ENCODE measurements at regions not wholly inside any gene's neighbourhood (a gene's known extent, or its start where the extent isn't known, plus 50 kb on each side); places are given as distances from the start of the nearest gene placed in this dataset.

- no peak for TF ChIP-seq POLR2AphosphoS5 (IDR thresholded peaks at IDR 0.05; ENCODE audit: low read depth)
- Histone ChIP-seq H3K27ac (replicated peaks) (no peak overlapping the region), H3K4me3 (replicated peaks; ENCODE audit: insufficient read depth, low read length) (no peak overlapping the region), H3K27me3 (ENCODE audit: insufficient read depth, poor library complexity, severe bottlenecking) (peaks cover under 1% of the 10 kb centered on the region)
- DNase-seq (ENCODE audit: low read depth in 1 of 2, low spot score in 1 of 2): no peak
These were observed 133.9 kb upstream of the SOX9 start for GRCh38 chr17:71986886-71987285.

- DNase-seq (ENCODE audit: low read depth in 1 of 2, low spot score in 1 of 2): no peak
- H3K4me3 ChIP-seq (replicated peaks; ENCODE audit: insufficient read depth, low read length): no peak overlapping the region
- no peak overlapping the region for H3K27ac ChIP-seq (replicated peaks)
- TF ChIP-seq REST (IDR thresholded peaks at IDR 0.05; ENCODE audit: insufficient replicate concordance, low read depth): no peak
- TF ChIP-seq CTCF (IDR thresholded peaks at IDR 0.05; ENCODE audit: insufficient read depth, low read length): no peak
- TF ChIP-seq POLR2AphosphoS5 (IDR thresholded peaks at IDR 0.05; ENCODE audit: low read depth): no peak
- no peak for TF ChIP-seq SPI1 (IDR thresholded peaks at IDR 0.05; ENCODE audit: borderline replicate concordance, low read depth)
- TF ChIP-seq GABPA (IDR thresholded peaks at IDR 0.05; ENCODE audit: low read depth): no peak
- no peaks in the 10 kb centered on the region for H3K27me3 ChIP-seq (ENCODE audit: insufficient read depth, poor library complexity, severe bottlenecking)
These were observed 133.2 kb upstream of the SOX9 start for GRCh38 chr17:71987634-71988033.

GRCh38 chr17:71989117-71989516, 131.7 kb upstream of the SOX9 start:
- TF ChIP-seq POLR2AphosphoS5 (IDR thresholded peaks at IDR 0.05; ENCODE audit: low read depth): no peak
- TF ChIP-seq REST (IDR thresholded peaks at IDR 0.05; ENCODE audit: insufficient replicate concordance, low read depth): no peak
- TF ChIP-seq GABPA (IDR thresholded peaks at IDR 0.05; ENCODE audit: low read depth): no peak
- no peak for TF ChIP-seq SPI1 (IDR thresholded peaks at IDR 0.05; ENCODE audit: borderline replicate concordance, low read depth)
- no peak for TF ChIP-seq CTCF (IDR thresholded peaks at IDR 0.05; ENCODE audit: insufficient read depth, low read length)
- Histone ChIP-seq H3K27me3 (ENCODE audit: insufficient read depth, poor library complexity, severe bottlenecking) (no peaks in the 10 kb centered on the region), H3K4me3 (replicated peaks; ENCODE audit: insufficient read depth, low read length) (no peak overlapping the region), H3K27ac (replicated peaks) (no peak overlapping the region)
- no peak for DNase-seq (ENCODE audit: low read depth in 1 of 2, low spot score in 1 of 2)

GRCh38 chr17:71993363-71993762, 127.5 kb upstream of the SOX9 start:
- TF ChIP-seq POLR2AphosphoS5 (IDR thresholded peaks at IDR 0.05; ENCODE audit: low read depth) (no peak), GABPA (IDR thresholded peaks at IDR 0.05; ENCODE audit: low read depth) (no peak), REST (IDR thresholded peaks at IDR 0.05; ENCODE audit: insufficient replicate concordance, low read depth) (no peak), CTCF (IDR thresholded peaks at IDR 0.05; ENCODE audit: insufficient read depth, low read length) (no peak), SPI1 (IDR thresholded peaks at IDR 0.05; ENCODE audit: borderline replicate concordance, low read depth) (no peak)
- Histone ChIP-seq H3K27me3 (ENCODE audit: insufficient read depth, poor library complexity, severe bottlenecking) (no peaks in the 10 kb centered on the region), H3K4me3 (replicated peaks; ENCODE audit: insufficient read depth, low read length) (no peak overlapping the region), H3K27ac (replicated peaks) (no peak overlapping the region)
- no peak for DNase-seq (ENCODE audit: low read depth in 1 of 2, low spot score in 1 of 2)

Measured in HL-60 (cell line).